Mammary epithelial cell (primary cell): ENCODE measurements at regions not wholly inside any gene's neighbourhood (a gene's known extent, or its start where the extent isn't known, plus 50 kb on each side); places are given as distances from the start of the nearest gene placed in this dataset.

Source experiments
- CTCF ChIP-seq, 2 donors: IDR thresholded peaks in 1 of 2; conservative IDR thresholded peaks in 1 of 2; 2 replicates each; pipeline ENCODE4 v1.5.1; 2011 to 2012; ENCODE audit warnings: inconsistent platforms in 2 of 2, low read length in 2 of 2, mild to moderate bottlenecking in 2 of 2, control low read depth in 1 of 2, low read depth in 1 of 2; ENCODE audit not compliant: insufficient read depth in 1 of 2; ENCODE audit errors: extremely low read depth in 1 of 2
- EZH2 ChIP-seq: IDR thresholded peaks from 2 replicates; pipeline ENCODE4 v1.6.1; 2012; ENCODE audit warnings: low read length, inconsistent platforms, borderline replicate concordance

- TF ChIP-seq EZH2 (no peak), CTCF (conservative IDR thresholded peaks at IDR 0.05 in 1 of 2, IDR thresholded peaks at IDR 0.05 in 1 of 2; ENCODE audit: extremely low read depth in 1 of 2, insufficient read depth in 1 of 2, low read depth in 1 of 2, low read length in 2 of 2) (no peak)
Observed at GRCh38 chr2:160996584-160996983, 163.6 kb upstream of the TANK start.
